ENCODE measurements at regions not wholly inside any gene's neighbourhood (a gene's known extent, or its start where the extent isn't known, plus 50 kb on each side); places are given as distances from the start of the nearest gene placed in this dataset.

- no peak for TF ChIP-seq HDAC6 (IDR thresholded peaks at IDR 0.05; ENCODE audit: low read depth, low read length)
- no peak for TF ChIP-seq BRCA1 (IDR thresholded peaks at IDR 0.05; ENCODE audit: low read depth, low read length)
- TF ChIP-seq JUN (IDR thresholded peaks at IDR 0.05; ENCODE audit: low read depth, low read length): no peak
Measured at GRCh38 chr5:74040811-74041491, 415.0 kb downstream of the ARHGEF28 start (continued).
